ENCODE measurements at regions not wholly inside any gene's neighbourhood (a gene's known extent, or its start where the extent isn't known, plus 50 kb on each side); places are given as distances from the start of the nearest gene placed in this dataset.
"Not testable (repeated sequence)": the region's sequence is repeated elsewhere in the genome, so short reads cannot be mapped to it uniquely, and the experiment has no call there.

DNA sequence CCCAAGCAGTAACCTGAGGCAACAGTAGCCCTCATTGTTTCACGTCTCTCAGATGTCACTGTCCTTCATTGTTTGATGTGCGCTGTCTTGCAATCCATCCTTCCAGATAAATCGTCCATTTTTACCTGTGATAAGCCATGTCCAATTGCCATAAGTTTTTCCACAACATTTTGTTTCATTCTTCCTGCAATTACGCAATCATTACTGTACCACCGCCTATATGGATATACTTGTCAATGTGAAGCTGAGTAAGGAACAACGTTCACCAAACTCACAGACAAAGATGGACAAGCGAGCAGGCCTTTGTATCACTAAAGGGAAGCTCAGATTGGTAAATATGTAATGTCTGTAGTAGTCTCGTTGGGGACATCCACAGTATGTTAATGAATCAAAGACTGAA is 452.5 kb upstream of the NDN start:
- not testable (repeated sequence) for H3K9ac ChIP-seq (ENCODE audit: insufficient read depth, low read length); H3K79me2 ChIP-seq (ENCODE audit: control insufficient read depth, insufficient read depth, low read length); H3K4me1 ChIP-seq (ENCODE audit: control insufficient read depth, extremely low read depth, insufficient read depth, low read length)

DNA sequence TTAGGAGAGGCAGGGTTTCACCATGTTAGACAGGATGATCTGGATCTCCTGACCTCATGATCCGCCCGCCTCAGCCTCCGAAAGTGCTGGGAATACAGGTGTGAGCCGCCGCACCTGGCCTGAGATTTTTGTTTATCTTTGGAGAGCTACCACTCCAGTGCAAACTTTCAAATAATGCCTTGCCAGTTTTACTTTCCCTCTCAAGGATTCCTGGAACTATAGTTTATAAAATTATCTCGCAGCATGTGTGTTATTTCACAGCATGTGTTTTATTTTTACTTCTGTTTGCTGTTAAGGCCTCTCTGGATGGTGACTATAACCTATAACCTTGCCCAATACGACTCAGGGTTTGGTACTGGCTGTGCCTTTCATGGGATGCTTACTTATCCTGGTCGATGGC is 458.0 kb upstream of the NDN start:
- not testable (repeated sequence) for H4K20me1 ChIP-seq (ENCODE audit: control insufficient read depth, extremely low read depth, insufficient read depth, low read length); H3K4me3 ChIP-seq (replicated peaks in 1 of 4; ENCODE audit: control extremely low read depth in 1 of 4, insufficient read depth in 1 of 4, low read depth in 3 of 4, low read length in 4 of 4); H3K27me3 ChIP-seq (ENCODE audit: control insufficient read depth, insufficient read depth, low read length); H3K36me3 ChIP-seq (ENCODE audit: control insufficient read depth, insufficient read depth, low read length); H3K4me1 ChIP-seq (ENCODE audit: control insufficient read depth, extremely low read depth, insufficient read depth, low read length); H3K79me2 ChIP-seq (ENCODE audit: control insufficient read depth, insufficient read depth, low read length); H2AFZ ChIP-seq (ENCODE audit: low read length); H3K27ac ChIP-seq (ENCODE audit: insufficient read depth, low read length); H3K4me2 ChIP-seq (ENCODE audit: extremely low read depth, insufficient read depth, low read length); DNase-seq (ENCODE audit: low read depth in 2 of 2); H3K9me3 ChIP-seq (ENCODE audit: control insufficient read depth, insufficient read depth, low read depth, low read length); H3K9ac ChIP-seq (ENCODE audit: insufficient read depth, low read length)

More for the DNA sequence above, 452.5 kb upstream of the NDN start:
- DNase-seq (ENCODE audit: low read depth in 2 of 2); H3K9me3 ChIP-seq (ENCODE audit: control insufficient read depth, insufficient read depth, low read depth, low read length); H3K27me3 ChIP-seq (ENCODE audit: control insufficient read depth, insufficient read depth, low read length); H3K4me3 ChIP-seq (replicated peaks in 1 of 4; ENCODE audit: control extremely low read depth in 1 of 4, insufficient read depth in 1 of 4, low read depth in 3 of 4, low read length in 4 of 4); H3K36me3 ChIP-seq (ENCODE audit: control insufficient read depth, insufficient read depth, low read length); H3K27ac ChIP-seq (ENCODE audit: insufficient read depth, low read length); H4K20me1 ChIP-seq (ENCODE audit: control insufficient read depth, extremely low read depth, insufficient read depth, low read length); H3K4me2 ChIP-seq (ENCODE audit: extremely low read depth, insufficient read depth, low read length); H2AFZ ChIP-seq (ENCODE audit: low read length): not testable (repeated sequence)

DNA sequence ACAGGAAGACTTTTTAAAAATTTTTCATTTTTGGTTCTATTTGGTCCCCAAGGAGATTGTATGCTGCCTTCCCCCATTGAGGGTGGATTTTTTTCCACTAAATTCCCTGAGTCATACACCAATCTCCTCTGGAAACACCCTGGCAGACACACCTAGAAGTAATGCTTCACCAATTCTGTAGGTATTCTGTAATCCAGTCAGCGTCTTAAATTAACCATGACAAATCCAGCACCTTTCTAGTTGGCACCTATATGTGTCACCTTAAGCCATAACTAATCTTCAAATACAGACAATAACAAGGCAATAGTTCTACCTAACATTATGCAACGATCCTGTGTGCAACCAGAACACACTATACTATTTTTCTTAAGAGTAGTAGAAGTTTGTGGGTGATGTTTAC is 459.1 kb upstream of the NDN start:
- H3K9ac ChIP-seq (ENCODE audit: insufficient read depth, low read length): no peak overlapping the region
- H3K79me2 ChIP-seq (ENCODE audit: control insufficient read depth, insufficient read depth, low read length): no peaks in the 10 kb centered on the region
- no peaks in the 10 kb centered on the region for H3K4me1 ChIP-seq (ENCODE audit: control insufficient read depth, extremely low read depth, insufficient read depth, low read length)
- no peaks in the 10 kb centered on the region for H3K36me3 ChIP-seq (ENCODE audit: control insufficient read depth, insufficient read depth, low read length)
- no peak for TF ChIP-seq EZH2 (IDR thresholded peaks at IDR 0.05; ENCODE audit: low read length, missing control alignments)
- TF ChIP-seq, protein P1, sequence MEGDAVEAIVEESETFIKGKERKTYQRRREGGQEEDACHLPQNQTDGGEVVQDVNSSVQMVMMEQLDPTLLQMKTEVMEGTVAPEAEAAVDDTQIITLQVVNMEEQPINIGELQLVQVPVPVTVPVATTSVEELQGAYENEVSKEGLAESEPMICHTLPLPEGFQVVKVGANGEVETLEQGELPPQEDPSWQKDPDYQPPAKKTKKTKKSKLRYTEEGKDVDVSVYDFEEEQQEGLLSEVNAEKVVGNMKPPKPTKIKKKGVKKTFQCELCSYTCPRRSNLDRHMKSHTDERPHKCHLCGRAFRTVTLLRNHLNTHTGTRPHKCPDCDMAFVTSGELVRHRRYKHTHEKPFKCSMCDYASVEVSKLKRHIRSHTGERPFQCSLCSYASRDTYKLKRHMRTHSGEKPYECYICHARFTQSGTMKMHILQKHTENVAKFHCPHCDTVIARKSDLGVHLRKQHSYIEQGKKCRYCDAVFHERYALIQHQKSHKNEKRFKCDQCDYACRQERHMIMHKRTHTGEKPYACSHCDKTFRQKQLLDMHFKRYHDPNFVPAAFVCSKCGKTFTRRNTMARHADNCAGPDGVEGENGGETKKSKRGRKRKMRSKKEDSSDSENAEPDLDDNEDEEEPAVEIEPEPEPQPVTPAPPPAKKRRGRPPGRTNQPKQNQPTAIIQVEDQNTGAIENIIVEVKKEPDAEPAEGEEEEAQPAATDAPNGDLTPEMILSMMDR (conservative IDR thresholded peaks at IDR 0.05 in 1 of 2, IDR thresholded peaks at IDR 0.05 in 1 of 2; ENCODE audit: low read depth in 1 of 2, low read length in 2 of 2): no peak
- no peak overlapping the region for H3K4me3 ChIP-seq (replicated peaks in 1 of 4; ENCODE audit: control extremely low read depth in 1 of 4, insufficient read depth in 1 of 4, low read depth in 3 of 4, low read length in 4 of 4)
- no peak overlapping the region for H3K27ac ChIP-seq (ENCODE audit: insufficient read depth, low read length)
- H3K4me2 ChIP-seq (ENCODE audit: extremely low read depth, insufficient read depth, low read length): no peak overlapping the region
- no peak overlapping the region for H2AFZ ChIP-seq (ENCODE audit: low read length)
- no peak for DNase-seq (ENCODE audit: low read depth in 2 of 2)
- no peaks in the 10 kb centered on the region for H3K9me3 ChIP-seq (ENCODE audit: control insufficient read depth, insufficient read depth, low read depth, low read length)
- no peaks in the 10 kb centered on the region for H3K27me3 ChIP-seq (ENCODE audit: control insufficient read depth, insufficient read depth, low read length)
- no peaks in the 10 kb centered on the region for H4K20me1 ChIP-seq (ENCODE audit: control insufficient read depth, extremely low read depth, insufficient read depth, low read length)

DNA sequence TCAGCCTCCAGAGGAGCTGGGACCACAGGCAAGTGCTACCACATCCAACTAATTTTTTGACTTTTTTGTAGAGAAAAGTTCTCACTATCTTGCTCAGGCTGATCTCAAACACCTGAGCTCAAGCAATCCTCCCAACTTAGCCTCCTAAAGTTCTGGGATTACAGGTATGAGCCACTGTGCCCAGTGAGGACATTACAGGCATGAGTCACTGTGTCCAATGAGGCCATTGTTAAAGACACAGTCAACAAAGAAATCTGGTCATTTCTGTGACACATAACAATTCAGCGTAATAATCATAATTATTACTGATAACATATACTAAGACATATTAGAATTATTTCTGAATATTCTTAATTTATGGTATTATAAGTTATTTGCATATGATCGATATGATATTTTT is 463.4 kb upstream of the NDN start:
- Histone ChIP-seq H4K20me1 (ENCODE audit: control insufficient read depth, extremely low read depth, insufficient read depth, low read length) (no peaks in the 10 kb centered on the region), H3K27ac (ENCODE audit: insufficient read depth, low read length) (no peak overlapping the region), H3K9ac (ENCODE audit: insufficient read depth, low read length) (no peak overlapping the region), H3K4me1 (ENCODE audit: control insufficient read depth, extremely low read depth, insufficient read depth, low read length) (no peaks in the 10 kb centered on the region), H3K27me3 (ENCODE audit: control insufficient read depth, insufficient read depth, low read length) (no peaks in the 10 kb centered on the region), H3K79me2 (ENCODE audit: control insufficient read depth, insufficient read depth, low read length) (no peaks in the 10 kb centered on the region), H3K4me3 (replicated peaks in 1 of 4; ENCODE audit: control extremely low read depth in 1 of 4, insufficient read depth in 1 of 4, low read depth in 3 of 4, low read length in 4 of 4) (no peak overlapping the region), H3K9me3 (ENCODE audit: control insufficient read depth, insufficient read depth, low read depth, low read length) (no peaks in the 10 kb centered on the region), H2AFZ (ENCODE audit: low read length) (no peak overlapping the region), H3K36me3 (ENCODE audit: control insufficient read depth, insufficient read depth, low read length) (no peaks in the 10 kb centered on the region), H3K4me2 (ENCODE audit: extremely low read depth, insufficient read depth, low read length) (no peak overlapping the region)
- TF ChIP-seq, protein P1 (conservative IDR thresholded peaks at IDR 0.05 in 1 of 2, IDR thresholded peaks at IDR 0.05 in 1 of 2; ENCODE audit: low read depth in 1 of 2, low read length in 2 of 2): no peak
- TF ChIP-seq EZH2 (IDR thresholded peaks at IDR 0.05; ENCODE audit: low read length, missing control alignments): no peak
- no peak for DNase-seq (ENCODE audit: low read depth in 2 of 2)

GRCh38 chr15:24158306-24158705 is 471.2 kb upstream of the NDN start:
- H3K4me2 ChIP-seq (ENCODE audit: extremely low read depth, insufficient read depth, low read length); H3K9me3 ChIP-seq (ENCODE audit: control insufficient read depth, insufficient read depth, low read depth, low read length); H3K36me3 ChIP-seq (ENCODE audit: control insufficient read depth, insufficient read depth, low read length); H2AFZ ChIP-seq (ENCODE audit: low read length); H3K4me1 ChIP-seq (ENCODE audit: control insufficient read depth, extremely low read depth, insufficient read depth, low read length); DNase-seq (ENCODE audit: low read depth in 2 of 2); H3K79me2 ChIP-seq (ENCODE audit: control insufficient read depth, insufficient read depth, low read length); H3K9ac ChIP-seq (ENCODE audit: insufficient read depth, low read length); H4K20me1 ChIP-seq (ENCODE audit: control insufficient read depth, extremely low read depth, insufficient read depth, low read length); H3K4me3 ChIP-seq (replicated peaks in 1 of 4; ENCODE audit: control extremely low read depth in 1 of 4, insufficient read depth in 1 of 4, low read depth in 3 of 4, low read length in 4 of 4); H3K27ac ChIP-seq (ENCODE audit: insufficient read depth, low read length); H3K27me3 ChIP-seq (ENCODE audit: control insufficient read depth, insufficient read depth, low read length): not testable (repeated sequence)

DNA sequence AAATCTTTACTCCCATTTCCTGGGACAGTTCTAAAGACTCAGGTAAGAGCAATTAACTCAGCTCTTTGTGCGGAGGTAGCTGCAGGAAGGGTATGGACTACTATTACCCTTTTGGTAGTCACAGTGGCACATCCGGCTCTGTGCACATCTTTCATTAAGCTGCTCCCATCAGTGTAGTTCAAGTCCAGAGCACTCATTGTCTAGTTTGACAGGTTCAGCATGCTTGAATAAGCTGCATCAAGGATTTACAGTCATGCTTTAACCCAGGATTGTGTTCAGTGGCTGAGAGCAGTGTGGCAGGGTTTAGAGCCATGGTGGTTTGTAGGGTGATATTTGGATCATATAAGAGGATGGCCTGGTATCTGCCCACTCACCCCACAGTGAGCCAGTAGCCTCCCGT is 478.4 kb upstream of the NDN start:
- not testable (repeated sequence) for H3K4me1 ChIP-seq (ENCODE audit: control insufficient read depth, extremely low read depth, insufficient read depth, low read length); H2AFZ ChIP-seq (ENCODE audit: low read length); H3K36me3 ChIP-seq (ENCODE audit: control insufficient read depth, insufficient read depth, low read length); H4K20me1 ChIP-seq (ENCODE audit: control insufficient read depth, extremely low read depth, insufficient read depth, low read length); H3K4me2 ChIP-seq (ENCODE audit: extremely low read depth, insufficient read depth, low read length); H3K9me3 ChIP-seq (ENCODE audit: control insufficient read depth, insufficient read depth, low read depth, low read length); DNase-seq (ENCODE audit: low read depth in 2 of 2); H3K27ac ChIP-seq (ENCODE audit: insufficient read depth, low read length); H3K79me2 ChIP-seq (ENCODE audit: control insufficient read depth, insufficient read depth, low read length); H3K27me3 ChIP-seq (ENCODE audit: control insufficient read depth, insufficient read depth, low read length); H3K9ac ChIP-seq (ENCODE audit: insufficient read depth, low read length); H3K4me3 ChIP-seq (replicated peaks in 1 of 4; ENCODE audit: control extremely low read depth in 1 of 4, insufficient read depth in 1 of 4, low read depth in 3 of 4, low read length in 4 of 4)

All from fibroblast of lung (primary cell).